GM18498 (cell line): ENCODE measurements at regions not wholly inside any gene's neighbourhood (a gene's known extent, or its start where the extent isn't known, plus 50 kb on each side); places are given as distances from the start of the nearest gene placed in this dataset.

Source experiments
- ATAC-seq: cut with Tn5 transposase; IDR thresholded peaks from one replicate; pipeline ENCODE4 v1.9.1; 2021; ENCODE audit warnings: mild to moderate bottlenecking, moderate library complexity; ENCODE audit not compliant: unreplicated experiment

DNA sequence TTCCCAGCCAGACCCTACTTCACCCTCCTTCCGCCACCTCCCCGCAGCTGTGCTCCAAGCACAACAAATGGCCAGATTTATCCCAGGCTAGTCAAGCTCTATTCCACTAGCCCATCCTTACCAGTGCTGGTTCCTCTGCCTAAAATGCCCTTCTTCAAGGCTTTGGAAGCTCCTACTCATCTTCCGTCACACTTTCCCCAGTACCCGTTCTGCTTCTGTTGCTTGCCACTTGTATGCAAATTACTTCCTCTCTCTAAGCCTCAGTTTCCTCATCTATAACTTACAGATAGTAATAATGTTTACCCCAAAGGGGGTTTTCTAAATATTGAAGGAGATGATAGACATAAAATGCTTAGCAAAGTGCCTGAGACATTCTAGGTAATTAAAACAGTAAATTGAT, 193.1 kb downstream of the MAFB start:
- no peak for ATAC-seq

DNA sequence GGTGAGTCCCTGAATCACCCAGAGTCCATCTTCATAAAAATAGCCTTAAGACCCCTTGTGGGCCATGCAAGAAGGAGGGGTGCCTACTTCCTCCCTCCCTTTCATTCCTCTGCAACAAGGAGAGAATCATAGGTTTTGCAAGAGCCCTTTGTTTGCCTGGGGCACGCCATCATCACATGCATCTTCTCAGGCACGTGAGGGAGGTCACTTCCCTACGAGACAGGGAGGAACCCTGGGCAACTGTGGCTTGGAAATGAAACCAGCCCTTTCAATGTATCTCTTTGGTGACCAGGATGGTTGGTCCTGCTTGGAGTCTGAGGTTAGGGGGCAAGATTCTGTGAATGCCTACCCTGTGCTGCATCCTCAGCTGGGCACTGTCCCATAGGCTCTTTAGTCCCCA, 194.8 kb downstream of the MAFB start:
- no peak for ATAC-seq

DNA sequence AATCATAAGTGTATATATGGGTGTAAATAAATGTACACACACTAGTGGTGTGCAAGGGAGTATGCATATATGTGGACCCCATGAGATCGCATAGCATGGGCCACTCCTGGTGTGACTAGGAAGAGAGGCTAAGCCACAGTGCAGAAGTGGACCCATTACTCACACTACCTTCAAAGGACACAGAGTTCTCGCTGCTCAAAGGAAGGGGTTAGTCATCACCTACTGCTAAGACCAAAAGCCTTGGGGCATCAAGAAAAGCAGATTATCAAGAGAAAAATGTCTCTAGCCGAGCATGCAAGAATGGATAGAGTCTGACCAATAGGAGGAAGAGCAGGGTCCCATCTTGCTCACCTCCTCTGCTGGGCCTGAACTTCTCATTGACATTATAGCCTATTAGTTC, 195.5 kb downstream of the MAFB start:
- no peak for ATAC-seq

DNA sequence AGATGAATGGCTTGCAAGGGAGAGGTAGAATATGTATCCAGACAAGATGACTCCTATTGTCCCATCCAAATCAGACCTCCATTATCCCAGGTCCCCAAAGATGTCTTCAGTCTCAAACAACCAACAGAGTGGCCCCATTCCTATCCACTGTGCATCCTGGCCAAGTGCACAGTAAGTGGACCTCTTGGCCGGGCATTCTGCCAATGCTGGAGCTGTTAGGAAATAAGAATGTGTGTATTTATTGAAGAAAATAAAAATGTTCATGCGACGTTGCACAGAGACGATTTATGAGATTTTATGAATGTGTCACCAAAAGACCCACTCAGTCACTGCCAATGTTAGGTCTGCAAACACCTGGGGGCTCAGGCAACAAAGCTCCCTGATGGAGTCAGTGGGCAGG, 196.0 kb downstream of the MAFB start:
- no peak for ATAC-seq

DNA sequence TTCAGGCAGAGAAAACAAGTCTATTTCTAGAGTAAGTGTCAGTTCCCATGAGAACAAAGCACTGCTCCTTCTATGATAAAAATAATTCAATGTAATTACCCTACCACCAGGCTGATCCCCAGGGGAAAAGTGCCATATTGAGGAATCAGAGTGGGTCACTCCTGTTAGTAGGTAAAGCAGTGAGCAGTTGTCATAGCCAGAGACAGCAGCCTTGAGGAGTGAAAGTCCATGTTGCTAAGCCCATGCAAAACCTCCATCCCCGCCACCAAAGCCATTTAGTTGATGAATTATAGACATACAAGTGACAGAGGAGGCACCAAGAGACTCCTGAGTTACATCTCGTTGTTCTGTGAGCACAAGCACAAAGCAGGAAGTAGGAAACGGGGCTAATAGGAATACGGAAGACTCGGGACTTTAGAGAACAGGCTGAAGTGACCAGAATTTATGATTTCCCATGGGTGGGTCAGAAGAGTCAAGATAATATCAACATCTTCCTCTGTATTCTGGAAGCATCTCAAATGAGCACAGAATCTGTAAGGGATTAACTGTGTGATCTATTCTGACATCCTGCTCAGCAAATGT, 197.9 kb downstream of the MAFB start:
- no peak for ATAC-seq

DNA sequence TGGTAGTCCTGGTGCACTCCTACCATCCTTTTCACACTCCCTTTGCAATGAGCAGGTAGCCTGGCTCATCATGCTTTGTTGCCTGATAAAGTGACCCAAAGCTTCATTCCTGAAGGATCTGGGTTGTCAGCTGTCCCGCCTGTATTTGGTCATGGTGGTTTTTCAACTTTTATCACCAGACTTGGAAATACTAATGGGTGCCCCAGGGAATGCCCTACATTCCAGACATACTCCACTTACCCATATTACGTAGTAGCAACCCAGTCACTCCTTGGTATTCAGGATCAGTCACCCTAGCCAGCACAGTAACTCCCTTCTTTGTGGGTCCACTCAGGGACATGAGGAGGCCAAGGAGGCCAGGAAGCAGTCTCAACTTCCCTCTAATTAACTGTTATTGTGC, 199.2 kb downstream of the MAFB start:
- ATAC-seq: no peak

DNA sequence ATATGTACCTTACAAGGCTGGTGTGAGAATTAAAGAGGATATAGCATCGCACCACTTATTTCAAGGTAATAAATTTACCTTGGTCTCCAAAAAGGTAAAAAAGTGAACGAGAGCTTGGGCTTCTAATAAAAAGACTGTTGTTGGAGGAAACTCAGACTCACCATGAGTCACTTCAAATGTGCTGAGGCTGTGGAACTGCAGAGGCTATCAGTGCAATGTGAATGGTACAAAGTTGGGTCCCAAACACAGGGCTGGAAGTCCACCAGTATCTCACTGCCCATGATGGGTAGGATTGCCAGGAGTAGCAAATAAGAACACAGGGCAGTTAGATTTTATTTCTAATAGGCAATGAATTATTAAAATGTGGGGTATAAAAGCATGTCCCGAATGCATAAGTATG, 200.6 kb downstream of the MAFB start:
- ATAC-seq: no peak

DNA sequence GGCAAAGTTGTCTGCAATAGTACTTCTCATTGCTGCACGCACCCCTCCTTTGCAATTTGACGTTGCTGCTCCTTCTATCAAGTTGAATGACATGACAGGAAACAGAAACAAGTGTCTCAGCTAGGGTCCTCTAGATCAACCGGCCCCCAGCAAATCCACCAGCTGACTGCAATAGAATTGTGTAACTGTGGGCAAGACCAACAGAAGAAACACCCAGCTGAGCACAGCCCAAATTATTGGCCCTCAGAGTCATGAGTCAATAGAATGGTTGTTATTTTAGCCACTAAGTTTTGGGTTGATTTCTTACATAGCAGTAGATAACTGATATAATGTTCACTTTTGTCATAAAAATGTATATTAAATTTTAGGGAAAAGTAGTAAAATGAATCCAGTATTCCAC, 202.7 kb downstream of the MAFB start:
- ATAC-seq: no peak

DNA sequence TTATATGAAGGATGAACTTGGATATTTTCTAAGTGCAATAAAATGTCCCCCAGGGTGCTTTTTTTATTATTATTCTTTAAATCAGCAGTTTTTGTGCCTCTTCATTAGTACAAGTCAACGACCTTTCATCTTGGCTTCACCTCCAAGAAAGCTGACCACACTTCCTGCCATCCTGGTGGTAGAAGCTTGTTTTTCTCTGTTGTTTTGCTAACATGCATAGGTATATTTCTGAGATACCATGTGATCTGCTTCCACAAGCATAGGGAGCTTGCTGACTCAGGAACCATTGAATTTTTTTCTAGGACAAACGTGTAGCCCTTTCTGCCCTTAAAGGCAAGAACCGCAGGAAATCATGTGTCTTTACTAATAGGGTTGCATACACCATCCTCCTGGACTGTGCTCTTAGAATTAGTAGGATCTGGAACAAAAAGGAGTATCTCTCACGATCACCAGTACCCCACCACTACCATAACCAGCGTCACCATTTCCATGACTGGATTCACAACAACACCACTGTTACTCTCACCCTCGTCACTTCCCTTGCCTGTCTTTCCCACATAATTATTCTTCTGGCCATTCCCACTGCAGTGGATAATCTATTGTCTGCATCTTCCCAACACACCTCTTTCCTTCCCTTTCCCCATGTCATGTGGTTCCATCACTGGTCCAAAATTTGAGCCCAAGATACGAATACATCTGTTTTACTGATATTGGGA, 207.1 kb downstream of the MAFB start:
- ATAC-seq: no peak

DNA sequence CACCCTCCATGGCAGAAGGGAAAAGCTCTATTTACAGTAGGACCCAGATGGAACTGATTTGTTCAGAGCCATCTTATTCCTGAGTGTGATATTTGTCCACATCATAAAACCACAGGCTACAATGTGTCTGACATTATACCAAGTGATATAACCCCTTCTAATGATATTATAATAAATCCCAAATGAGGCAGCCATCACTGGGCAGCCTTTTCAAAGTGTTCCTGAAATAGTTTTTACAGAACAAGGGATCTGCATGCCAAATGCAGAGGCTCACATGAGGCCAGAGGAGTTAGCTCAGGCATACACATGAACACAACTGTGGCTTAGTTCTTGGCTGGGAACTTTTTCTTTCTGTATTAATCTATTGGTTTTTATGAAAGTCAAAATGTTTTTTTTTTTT, 207.7 kb downstream of the MAFB start:
- no peak for ATAC-seq

DNA sequence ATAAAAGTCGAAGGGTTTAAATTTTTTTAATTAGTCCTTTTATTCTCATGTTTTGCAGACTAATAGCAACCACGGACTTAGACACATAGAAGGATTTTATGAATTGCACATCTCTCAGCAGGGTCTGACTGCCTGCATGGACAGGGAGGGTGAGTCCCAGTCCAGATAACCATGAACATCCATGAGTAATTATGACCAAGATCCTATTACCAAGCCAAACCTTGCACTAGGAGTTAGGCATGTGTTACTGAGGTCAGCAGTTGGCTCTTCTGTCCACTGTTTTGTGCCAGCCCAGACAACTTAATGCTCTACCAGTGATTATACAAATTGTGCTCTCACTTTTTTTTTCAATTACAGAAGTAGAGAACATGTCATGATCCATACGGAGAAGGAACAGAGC, 211.2 kb downstream of the MAFB start:
- ATAC-seq: no peak

DNA sequence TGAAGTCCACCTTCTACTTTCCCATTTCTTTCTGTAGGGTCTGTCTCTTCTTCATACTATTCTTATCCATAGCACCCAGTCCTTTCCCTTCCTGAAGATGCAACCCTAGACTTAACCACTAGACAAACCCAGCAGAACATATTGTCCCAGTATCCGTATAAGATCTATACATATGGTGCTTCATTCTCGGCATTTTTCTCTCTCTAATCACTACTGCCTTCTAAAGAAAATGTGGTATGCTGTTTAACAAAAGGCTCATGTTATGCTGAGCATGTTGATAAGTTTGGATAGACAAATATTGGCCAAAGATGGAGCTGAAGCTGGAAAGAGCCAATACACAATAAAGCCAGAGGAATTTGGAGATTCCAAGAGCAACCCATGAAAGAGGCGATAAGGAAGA, 212.6 kb downstream of the MAFB start:
- ATAC-seq: no peak

DNA sequence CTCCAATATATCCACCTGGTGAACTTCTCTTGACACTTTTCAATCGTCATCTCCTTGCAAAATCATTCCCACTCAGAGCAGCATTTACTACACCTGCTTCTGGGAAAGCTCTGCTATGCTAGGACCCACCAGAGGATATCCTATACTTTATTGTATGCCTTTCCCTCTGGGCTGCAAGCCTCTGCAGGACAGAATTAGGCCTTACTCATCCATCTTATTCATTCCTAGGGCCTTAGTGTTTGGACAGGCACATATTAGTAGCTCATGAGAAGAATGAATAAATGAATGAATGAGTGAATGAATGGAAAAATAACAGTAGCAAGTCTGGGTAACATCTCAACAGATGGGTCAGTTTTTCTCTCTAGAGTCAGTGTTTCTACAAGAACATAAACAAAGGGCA, 216.1 kb downstream of the MAFB start:
- no peak for ATAC-seq

DNA sequence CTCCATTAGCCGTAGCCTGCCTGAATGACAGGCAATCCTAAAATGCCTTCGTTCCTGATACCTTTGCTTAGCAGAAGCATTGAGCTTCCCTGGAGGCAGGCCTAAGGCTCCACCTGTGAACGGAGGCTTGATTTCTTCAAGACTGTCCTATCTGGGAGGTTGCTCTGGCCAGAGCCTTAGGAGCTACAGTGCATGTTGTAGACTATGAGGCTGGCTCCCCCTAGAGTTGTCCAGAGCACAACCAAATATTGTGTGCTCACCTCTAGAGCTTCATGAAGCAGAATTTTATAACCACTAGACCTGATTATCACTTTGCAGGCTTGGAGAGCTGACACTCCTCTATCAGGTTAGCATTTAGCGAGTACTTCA, 217.8 kb downstream of the MAFB start:
- no peak for ATAC-seq

DNA sequence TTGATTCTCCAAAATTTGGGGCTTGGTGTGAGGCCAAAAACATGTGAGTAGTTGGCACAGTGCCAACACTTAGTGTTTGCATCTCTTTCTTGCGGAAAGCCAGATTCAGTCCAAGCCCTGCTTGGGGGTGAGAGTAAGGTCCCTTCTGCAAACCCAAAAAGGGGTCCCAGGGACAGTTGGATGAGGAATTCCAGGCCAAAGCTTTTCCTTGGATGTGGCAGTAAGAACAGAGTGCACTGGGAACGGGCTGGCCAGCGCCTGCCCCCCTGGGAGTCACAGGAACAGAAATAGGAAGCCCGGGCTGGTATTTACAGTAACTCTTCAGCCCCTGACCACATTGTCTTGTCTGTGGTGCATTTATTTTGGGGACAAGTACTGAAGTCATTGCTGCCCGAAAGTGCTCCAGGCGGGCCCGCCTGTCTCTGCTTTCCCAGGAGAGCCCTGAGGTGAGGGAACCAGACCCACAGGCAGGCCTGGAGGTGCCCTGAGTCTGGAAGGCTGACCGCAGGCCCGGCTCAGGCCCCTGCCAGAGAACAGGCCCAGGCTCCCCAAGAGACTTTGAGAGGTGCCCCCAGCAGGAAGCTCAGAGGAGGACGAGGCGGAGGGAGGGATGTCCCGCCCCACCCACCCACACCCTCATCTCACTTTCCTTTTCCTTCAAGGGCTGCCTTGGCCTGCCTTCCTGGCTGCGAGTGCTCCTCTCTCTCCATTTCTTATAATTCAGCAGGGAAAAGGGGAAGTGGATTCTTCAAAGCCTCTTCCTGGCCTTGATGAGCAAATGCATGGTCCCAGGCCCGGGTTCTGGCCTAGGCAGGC, 218.4 kb downstream of the MAFB start:
- ATAC-seq: no peak

DNA sequence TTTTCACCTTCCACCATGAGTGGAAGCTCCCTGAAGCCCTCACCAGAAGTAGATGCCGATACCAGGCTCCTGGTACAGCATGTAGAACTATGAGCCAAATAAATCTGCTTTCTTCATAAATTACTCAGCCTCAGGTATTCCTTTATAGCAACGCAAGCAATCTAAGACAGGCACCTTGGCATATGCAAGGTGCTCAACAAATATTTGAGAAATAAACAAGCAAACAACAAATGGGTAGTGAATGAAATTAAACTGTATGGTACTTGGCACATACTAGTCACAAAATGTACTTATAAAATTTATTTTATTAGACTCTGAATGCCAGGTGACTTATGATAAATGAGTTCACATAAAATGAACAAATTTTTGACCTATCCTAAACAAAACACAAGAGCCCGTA, 220.3 kb downstream of the MAFB start:
- ATAC-seq: no peak

DNA sequence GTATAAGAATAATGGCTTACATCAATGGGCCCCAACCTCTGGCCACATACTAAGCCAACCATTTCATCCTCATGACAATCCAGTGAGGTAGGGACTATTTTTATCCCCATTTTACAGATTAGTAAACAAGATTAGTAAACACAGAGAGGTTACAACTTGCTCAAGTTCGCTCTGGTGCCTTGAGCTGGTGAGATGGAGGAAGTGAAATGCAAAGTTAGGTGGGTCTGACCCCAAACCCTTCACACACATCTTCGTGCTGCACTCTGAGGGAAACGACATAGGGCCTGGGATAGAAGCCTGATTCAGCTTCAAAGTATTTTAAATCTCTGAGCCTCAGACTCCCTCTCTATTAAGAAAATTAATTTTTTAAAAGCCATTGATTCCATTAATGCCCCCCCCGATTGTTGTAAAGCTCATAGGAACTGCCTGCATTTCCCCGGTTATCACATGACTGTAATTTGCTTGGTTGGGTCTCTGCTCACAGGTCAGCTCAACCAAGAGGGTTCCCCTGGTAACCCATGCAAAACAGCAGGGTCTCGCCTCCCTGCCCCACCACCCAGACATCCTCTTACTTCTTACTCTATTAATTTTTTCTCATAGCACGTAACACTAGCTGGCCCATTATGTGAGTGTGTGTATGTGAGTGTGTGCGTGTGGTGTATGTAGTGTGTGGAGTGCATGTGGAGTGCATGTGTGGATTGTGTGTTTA, 221.2 kb downstream of the MAFB start:
- no peak for ATAC-seq

DNA sequence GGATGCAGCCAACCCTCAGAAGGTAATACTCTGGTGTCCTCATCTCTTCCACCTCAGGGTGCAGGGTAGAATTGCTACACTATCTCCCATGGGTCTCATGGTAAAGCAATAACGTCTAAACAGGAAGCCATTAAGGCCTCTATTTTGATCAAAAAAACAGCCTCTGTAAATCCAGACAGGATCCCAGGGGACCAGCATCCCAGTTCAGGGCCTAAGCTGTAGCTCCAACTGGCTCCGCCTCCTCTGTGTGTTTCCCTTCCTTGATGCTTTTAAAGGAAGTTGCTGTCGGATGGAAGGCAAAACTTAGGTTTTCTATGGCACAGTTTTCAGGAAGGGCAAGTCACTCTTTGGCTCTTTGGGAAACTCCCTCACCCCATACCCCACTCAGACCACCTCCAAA, 222.0 kb downstream of the MAFB start:
- ATAC-seq: no peak

DNA sequence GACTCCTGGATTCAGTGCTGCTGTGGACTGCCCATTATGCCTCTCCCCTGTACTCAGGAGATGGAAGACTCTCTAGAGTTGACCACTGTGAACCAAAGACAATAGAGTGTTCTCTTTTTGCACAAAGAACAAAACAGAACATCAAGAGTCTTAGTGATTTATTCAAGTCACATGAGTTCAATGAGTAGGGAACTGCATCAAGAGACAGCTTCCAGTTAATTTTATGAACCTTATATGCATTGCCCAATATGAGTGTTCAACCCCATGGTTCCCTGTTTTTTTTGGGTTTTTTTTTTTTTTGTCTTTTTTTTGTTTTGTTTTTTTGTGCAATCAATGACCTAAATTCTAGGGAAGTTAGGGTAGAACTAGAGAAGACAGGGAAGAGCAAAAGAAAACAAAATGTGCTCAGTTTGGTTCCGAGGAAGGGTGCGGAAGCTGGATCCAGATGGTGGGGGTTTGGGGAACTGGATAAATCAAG, 224.3 kb downstream of the MAFB start:
- no peak for ATAC-seq

DNA sequence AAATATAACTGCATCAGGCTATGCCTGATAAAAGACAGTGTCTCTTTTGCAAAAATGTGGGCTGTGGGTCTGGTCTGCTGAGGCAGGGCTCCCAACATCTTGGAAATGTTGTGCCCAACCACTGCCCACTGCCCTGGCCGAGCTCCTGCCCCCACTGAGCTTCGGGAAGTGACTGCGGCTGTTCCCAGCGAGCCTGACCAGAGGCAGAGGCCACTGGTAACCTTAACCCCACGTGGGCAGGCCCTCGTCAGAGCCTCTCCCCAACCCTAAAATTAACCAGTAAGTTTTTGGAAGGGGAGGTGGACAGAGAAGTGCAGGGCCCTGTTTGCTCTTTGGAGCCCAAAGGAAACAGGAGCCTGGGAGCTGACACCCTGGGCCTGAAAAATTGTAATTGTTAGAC, 225.9 kb downstream of the MAFB start:
- ATAC-seq: no peak

DNA sequence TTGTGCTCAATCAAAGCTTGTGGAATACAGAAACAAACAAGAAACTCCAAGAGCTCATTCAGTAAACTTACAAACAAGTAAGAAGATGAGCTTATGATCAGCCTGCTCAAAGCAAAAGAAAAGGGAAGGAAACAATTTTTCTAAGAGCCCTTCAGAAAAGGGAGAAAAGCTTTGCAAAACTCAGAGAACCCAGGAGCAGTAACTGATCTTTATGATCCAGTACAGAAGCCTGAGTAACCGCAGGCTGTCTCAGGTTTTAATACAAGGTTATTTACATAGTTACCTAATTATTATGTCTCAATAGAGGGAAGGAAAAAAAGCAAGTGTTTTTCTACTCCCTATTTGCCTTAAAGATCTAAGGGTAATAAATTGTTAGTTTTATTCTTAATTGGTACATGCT, 226.5 kb downstream of the MAFB start:
- no peak for ATAC-seq

DNA sequence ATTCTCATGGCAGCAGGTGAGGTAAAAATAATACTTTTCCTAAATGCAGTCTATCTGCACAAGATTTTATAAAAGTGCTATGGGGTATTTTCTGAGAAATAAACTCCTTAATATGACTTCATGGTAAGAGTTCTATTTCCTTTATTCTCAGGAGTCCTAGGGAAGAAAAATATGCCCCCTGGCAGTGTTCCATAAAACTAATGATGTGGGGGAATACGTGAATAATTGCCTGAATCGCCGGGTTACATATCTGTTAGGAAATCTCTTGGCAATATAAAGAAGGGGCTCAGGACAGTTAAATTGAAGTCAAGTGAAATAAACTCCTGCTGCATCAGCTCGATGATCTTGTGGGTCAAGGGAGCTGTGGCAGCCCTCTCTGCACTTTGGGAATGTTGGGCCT, 229.7 kb downstream of the MAFB start:
- ATAC-seq: no peak
